Limb (tissue), 2 donors: ENCODE measurements at regions not wholly inside any gene's neighbourhood (a gene's known extent, or its start where the extent isn't known, plus 50 kb on each side); places are given as distances from the start of the nearest gene placed in this dataset.
"Not testable (repeated sequence)": the region's sequence is repeated elsewhere in the genome, so short reads cannot be mapped to it uniquely, and the experiment has no call there.

ENCODE experiments used
- DNase-seq, 2 donors: peaks; one replicate each; pipeline ENCODE4 v3.0.0-alpha.2; 2016; ENCODE audit errors: extremely low spot score in 2 of 2

DNA sequence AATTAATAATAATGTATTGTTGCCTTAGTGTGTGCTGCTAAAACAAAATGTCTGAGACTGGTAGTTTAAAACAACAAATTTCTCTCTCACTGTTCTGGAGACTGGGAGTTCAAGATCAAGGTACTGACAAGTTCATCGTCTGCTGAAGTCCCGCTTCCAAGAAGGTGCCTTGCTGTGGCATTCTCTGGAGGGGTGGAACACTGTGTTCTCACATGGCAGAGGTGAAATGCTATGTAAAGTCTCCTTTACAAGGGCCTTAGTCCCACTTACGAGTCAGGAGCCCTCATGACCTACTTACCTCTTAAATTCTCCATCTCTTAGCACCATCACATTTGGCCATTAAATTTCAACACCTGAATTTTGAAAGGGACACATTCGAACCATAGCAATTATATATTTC lies 299.2 kb upstream of the RBMS1 start:
- DNase-seq: no peak

GRCh38 chr2:160794926-160795325 lies 301.3 kb upstream of the RBMS1 start:
- no peak for DNase-seq

- DNase-seq: no peak
Observed at GRCh38 chr2:160803881-160804280, 310.3 kb upstream of the RBMS1 start.

DNA sequence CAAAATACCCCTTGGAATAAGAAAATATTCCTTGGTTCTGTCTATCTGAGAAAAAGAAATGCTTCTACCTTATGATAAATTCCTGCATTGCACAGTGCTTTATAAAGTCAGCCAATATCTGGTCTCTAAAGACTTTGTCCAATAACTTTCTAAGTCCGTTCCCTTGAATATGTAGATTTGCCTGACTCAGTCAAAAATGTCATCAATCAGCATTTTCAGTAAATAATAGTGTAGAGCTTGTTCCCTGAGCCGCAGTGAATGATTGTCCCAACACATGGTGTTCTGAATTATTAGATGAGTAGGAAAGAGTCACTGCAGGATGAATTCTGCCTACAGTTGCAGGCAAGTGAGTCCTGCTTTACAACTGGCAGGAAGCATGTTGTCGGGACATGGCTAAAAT lies 316.8 kb upstream of the RBMS1 start:
- no peak for DNase-seq

DNA sequence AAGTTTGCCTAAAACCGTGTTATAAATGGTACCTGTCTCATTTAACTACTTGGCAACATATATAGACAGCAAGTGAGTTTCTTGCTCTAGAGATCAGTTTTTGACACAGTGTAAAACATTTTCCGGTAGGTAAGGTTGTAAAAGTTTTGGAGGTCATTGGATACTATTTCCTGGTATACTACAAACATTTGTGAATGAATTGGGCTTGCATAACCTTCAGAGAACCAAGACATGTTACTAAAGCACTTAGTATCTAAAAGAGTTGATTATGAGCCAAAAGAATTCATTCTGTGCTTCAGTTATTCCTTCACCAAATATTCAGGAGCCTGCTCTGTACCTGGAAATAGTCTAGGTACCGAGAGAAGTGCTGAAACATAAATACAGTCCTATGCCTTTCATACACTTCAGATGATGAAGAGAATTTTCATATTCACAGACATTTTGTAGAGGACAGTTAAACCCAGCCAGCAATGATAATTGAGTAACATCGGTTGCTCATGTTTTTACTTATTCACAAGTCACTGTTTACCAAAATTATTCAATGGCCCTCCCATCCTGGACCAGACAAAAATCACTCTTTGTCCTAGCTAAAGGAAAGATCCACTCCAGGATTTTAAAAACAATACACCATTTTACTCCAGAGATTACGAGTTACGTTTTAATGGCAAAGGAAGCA lies 319.4 kb upstream of the RBMS1 start:
- DNase-seq: no peak

- DNase-seq: no peak
Observed at GRCh38 chr2:160813506-160813858, 319.9 kb upstream of the RBMS1 start.

GRCh38 chr2:160816916-160817499 lies 323.4 kb upstream of the RBMS1 start:
- DNase-seq: no peak

- DNase-seq: no peak
Observed at GRCh38 chr2:160820691-160821090, 327.1 kb upstream of the RBMS1 start.

- no peak for DNase-seq
Observed at GRCh38 chr2:160822006-160822405, 328.4 kb upstream of the RBMS1 start.

- DNase-seq: no peak
Observed at GRCh38 chr2:160825433-160825832, 331.8 kb upstream of the RBMS1 start.

DNA sequence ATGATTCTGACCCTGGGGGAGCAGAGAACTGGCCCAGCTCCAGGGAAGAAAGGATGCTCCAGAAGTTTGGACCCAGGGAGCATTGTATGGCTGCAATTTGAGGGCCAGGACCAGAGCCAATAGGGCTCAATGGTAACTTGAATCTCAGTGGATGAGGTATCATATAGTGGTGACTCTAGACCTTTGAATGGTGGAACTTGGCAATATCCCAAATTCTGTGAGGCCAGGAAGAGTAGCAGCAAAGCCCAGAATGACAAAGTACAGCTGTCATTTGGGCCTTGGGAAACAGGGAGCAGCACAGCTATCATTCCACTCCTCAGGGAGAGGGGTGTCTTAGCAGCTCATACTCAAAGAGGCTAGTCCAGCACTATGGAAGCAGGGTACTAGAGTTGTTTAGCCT lies 332.9 kb upstream of the RBMS1 start:
- no peak for DNase-seq

DNA sequence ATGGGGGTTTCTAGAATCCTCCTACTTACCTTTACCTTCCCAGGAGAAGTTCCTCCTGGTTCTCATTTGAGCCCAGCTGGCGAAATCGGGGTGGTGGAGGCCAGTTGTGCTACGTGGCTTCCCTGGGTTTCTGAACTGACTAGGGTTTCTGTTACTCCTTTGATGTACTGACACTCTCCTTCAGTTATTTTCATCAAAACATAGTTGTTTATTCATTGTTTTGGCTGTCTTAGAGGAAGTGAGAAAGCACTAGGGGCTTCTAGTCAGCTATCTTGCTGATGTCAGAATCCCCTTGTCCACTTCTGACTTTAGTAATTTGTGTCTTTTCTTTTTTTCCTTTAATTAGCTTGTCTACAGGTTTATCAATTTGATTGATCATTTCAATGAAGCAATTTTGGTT lies 332.2 kb upstream of the TANK start:
- no peak for DNase-seq

DNA sequence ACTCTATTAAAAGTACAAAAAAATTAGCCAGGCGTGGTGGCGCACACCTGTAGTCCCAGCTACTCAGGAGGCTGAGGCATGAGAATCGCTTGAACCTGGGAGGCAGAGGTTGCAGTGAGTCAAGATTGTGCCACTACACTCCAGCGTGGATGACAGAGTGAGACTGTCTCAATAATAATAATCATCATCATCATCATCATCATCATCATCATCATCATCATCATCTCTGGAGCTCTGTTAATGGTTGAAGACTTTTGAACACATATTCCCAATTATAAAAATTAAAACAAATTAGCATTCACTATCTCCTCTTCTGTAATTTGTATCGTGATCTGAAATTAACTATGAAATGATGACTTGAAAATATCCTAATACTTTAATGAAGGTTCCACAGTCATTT lies 327.8 kb upstream of the TANK start:
- DNase-seq: not testable (repeated sequence)

- no peak for DNase-seq
Observed at GRCh38 chr2:160835166-160835565, 325.1 kb upstream of the TANK start.

DNA sequence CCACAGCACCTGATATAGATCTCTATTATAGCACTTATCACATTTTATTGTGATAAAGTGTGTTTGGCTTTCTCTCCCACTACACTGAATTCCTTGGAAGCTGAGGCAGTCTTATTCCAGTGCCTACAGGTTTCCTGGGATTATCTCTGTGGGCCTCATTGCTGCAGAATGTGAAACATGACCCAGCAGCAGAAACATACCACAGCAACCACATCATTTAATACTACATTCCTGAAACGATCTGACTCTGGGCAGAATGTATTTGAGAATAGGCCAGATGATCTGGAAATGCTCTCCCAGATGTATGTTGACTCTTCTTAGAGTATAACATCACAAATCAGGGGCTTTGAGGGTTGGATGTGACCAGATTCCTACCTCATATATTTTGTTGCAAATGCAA lies 323.5 kb upstream of the TANK start:
- DNase-seq: peak in 1 of 2 donors; percentile 67

GRCh38 chr2:160837416-160837815 lies 322.8 kb upstream of the TANK start:
- DNase-seq: no peak

DNA sequence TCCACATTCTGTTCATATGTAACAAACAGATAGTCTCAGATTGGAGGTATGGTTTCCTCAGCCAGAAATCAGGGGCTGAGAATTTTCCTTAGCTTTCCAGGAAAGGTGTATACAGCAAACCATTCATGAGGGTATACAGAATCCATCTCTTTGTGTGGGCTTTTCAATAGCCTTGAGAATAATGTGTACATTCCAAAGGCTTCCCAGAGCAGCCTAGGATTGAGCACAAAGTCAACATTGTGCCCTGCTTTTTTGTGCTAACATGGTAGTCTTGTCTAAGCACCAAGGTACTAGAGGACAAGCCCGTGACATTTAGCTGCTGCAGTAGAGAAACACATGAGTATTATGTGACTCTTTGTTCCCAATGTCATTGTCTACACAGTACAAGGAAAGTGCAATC lies 322.1 kb upstream of the TANK start:
- no peak for DNase-seq

GRCh38 chr2:160838691-160839090 lies 321.5 kb upstream of the TANK start:
- no peak for DNase-seq

DNA sequence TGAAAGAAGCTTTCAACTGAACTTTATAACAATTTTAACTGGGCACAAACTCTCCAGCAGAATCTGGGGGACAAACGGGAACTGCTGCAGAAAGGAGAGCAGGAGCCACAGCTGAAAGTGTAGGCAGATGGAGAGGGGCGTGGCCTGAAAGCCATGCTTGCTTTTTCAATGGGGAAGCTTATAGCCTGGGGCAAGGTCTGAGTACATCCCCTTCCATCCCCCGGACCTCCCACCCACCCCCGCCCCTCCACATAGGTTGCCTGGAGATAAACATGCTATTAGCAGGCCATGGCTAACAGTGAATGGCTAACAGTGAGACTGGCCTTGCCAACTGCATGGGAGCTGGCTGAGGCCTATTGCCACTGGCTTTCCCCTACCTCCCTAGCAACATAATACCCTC lies 317.9 kb upstream of the TANK start:
- DNase-seq: no peak

DNA sequence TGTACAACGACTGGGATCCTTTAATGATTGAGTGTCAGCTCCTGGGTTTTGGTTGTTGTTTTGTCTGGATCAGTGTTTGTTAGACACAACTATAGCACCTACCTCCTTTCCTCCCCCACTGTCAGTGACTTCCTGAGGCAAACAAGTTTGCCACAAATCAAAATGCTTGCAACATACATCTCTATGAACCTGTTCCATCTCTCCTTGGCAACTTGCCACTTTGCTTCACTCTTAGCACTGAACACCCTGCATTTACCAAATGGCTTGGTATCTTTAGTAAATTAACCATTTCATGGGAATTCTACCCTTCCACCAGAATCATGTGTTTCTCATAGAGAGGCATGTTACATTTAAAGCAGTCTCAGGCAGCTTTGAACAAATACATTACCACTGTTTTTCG lies 301.1 kb upstream of the TANK start:
- DNase-seq: no peak

DNA sequence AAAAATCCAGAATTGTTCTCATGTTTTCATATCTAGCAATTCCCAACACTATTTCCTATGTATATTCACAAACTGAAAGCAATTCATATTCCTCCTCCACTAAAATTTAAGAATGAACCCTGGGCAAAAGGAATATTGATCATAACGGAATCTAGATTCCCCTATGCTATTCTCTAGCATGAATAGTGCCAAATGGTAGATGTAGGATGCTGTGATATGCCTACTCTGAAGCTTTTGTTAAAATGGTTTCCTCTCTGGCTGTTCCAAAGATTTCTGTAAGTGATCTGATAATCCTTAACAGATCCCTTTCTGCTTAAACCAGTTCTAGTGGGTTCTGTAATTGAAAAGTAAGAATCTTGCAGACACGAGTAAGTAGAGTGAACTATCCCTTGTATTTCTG lies 298.0 kb upstream of the TANK start:
- DNase-seq: no peak

- DNase-seq: no peak
Observed at GRCh38 chr2:160868891-160869290, 291.3 kb upstream of the TANK start.

DNA sequence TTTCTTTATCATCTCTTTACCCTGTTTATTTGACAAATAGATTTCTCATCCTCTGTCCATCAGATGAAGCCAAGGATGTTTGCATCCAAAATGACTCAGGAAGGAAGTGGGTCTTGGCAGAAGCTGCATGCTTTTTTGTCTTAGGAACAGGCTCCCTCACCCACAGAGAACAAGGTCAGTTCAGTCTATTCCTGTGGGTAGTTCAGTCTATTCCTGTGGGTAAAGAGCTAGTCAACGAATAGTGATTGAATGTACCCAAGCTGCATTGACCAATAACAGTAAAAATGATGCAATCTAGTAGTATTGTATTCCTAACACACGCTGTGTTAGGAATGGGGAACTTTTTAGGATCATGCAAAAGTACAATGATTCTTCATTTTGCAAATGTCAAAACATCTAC lies 290.8 kb upstream of the TANK start:
- DNase-seq: no peak
